GM21723 (cell line): ENCODE measurements at regions not wholly inside any gene's neighbourhood (a gene's known extent, or its start where the extent isn't known, plus 50 kb on each side); places are given as distances from the start of the nearest gene placed in this dataset.
A peak's percentile ranks its signal among the peaks of the same experiment; 100 is the strongest.
"Not testable (repeated sequence)": the region's sequence is repeated elsewhere in the genome, so short reads cannot be mapped to it uniquely, and the experiment has no call there.

Experiments used
- ATAC-seq: cut with Tn5 transposase; IDR thresholded peaks from one replicate; pipeline ENCODE4 v1.9.1; 2021; ENCODE audit warnings: mild to moderate bottlenecking, moderate library complexity; ENCODE audit not compliant: unreplicated experiment

- ATAC-seq, result no peak
These were observed 229.7 kb upstream of the KCND2 start for GRCh38 chr7:120043250-120043649.

- no peak for ATAC-seq
These were observed 220.0 kb upstream of the KCND2 start for GRCh38 chr7:120052884-120053382.

GRCh38 chr7:120053390-120053961 lies 219.5 kb upstream of the KCND2 start:
- ATAC-seq, result no peak

GRCh38 chr7:120054376-120055100 lies 218.4 kb upstream of the KCND2 start:
- ATAC-seq, result no peak

- no peak for ATAC-seq
These were observed 217.7 kb upstream of the KCND2 start for GRCh38 chr7:120055300-120055699.

GRCh38 chr7:120056227-120056626 lies 216.7 kb upstream of the KCND2 start:
- no peak for ATAC-seq

- ATAC-seq, result no peak
These were observed 213.3 kb upstream of the KCND2 start for GRCh38 chr7:120059641-120060040.

- ATAC-seq, result no peak
These were observed 212.7 kb upstream of the KCND2 start for GRCh38 chr7:120060281-120060680.

GRCh38 chr7:120060875-120061274 lies 212.1 kb upstream of the KCND2 start:
- ATAC-seq, result peak; percentile 50

- peak; percentile 92 for ATAC-seq
These were observed 208.4 kb upstream of the KCND2 start for GRCh38 chr7:120064565-120064964.

GRCh38 chr7:120066898-120067297 lies 206.1 kb upstream of the KCND2 start:
- not testable (repeated sequence) for ATAC-seq

- ATAC-seq, result no peak
These were observed 202.8 kb upstream of the KCND2 start for GRCh38 chr7:120070201-120070600.

- ATAC-seq, result no peak
These were observed 195.2 kb upstream of the KCND2 start for GRCh38 chr7:120077777-120078176.

GRCh38 chr7:120079022-120079421 lies 194.0 kb upstream of the KCND2 start:
- no peak for ATAC-seq

- no peak for ATAC-seq
These were observed 193.3 kb upstream of the KCND2 start for GRCh38 chr7:120079704-120080103.

- ATAC-seq, result not testable (repeated sequence)
These were observed 186.5 kb upstream of the KCND2 start for GRCh38 chr7:120086468-120086867.

GRCh38 chr7:120089968-120090367 lies 183.0 kb upstream of the KCND2 start:
- no peak for ATAC-seq

- ATAC-seq, result no peak
These were observed 181.2 kb upstream of the KCND2 start for GRCh38 chr7:120091807-120092206.

GRCh38 chr7:120097020-120097419 lies 176.0 kb upstream of the KCND2 start:
- no peak for ATAC-seq

- no peak for ATAC-seq
These were observed 175.2 kb upstream of the KCND2 start for GRCh38 chr7:120097774-120098173.

GRCh38 chr7:120108376-120108775 lies 164.6 kb upstream of the KCND2 start:
- no peak for ATAC-seq

- no peak for ATAC-seq
These were observed 162.8 kb upstream of the KCND2 start for GRCh38 chr7:120110169-120110568.

GRCh38 chr7:120114626-120115025 lies 158.3 kb upstream of the KCND2 start:
- no peak for ATAC-seq
